ENCODE measurements at regions not wholly inside any gene's neighbourhood (a gene's known extent, or its start where the extent isn't known, plus 50 kb on each side); places are given as distances from the start of the nearest gene placed in this dataset.
A peak's percentile ranks its signal among the peaks of the same experiment; 100 is the strongest.
"Not testable (repeated sequence)": the region's sequence is repeated elsewhere in the genome, so short reads cannot be mapped to it uniquely, and the experiment has no call there.

GRCh38 chr1:187563191-187563590 lies 734.4 kb downstream of the PLA2G4A start:
- no peak for DNase-seq

DNA sequence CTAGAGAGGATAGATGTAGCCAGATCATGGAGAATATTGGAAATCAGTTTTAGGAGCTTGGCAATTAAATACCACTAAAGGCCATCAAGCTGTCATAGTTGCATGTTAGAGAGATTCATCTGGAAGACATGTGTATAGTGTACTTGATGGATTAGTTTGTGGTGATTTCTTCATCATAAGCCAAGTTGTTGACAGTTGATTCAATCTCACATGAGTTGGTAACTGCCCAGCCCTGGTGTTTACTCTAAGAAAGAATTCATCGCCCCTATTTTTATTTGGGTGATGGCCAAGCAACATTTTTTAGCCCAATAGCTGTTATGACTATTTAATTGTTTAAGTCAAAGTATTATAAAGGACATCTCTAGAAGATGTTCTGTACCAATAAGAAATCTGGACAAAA lies 737.6 kb downstream of the PLA2G4A start:
- no peak for DNase-seq

- DNase-seq: no peak
Observed at GRCh38 chr1:187568067-187568466, 739.3 kb downstream of the PLA2G4A start.

DNA sequence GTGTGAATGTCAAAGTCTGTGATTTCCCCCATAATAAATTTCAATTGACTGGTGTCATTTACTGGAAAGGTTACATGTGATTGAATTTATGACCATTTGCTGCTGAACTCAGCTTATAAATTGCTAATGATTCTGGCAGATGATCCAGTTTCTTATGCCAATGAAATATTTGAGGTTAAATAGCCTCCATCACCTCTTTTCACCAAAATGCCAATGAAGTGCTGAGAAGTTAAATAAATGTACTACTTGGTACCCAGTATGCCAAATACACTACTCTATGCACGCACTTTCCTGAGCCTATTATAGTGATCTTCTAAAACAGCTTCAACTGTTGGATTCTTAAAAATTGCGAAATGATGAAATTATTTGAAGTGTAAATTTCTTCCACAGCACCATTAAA lies 741.4 kb downstream of the PLA2G4A start:
- DNase-seq: no peak

GRCh38 chr1:187577610-187578009 lies 748.9 kb downstream of the PLA2G4A start:
- no peak for DNase-seq

DNA sequence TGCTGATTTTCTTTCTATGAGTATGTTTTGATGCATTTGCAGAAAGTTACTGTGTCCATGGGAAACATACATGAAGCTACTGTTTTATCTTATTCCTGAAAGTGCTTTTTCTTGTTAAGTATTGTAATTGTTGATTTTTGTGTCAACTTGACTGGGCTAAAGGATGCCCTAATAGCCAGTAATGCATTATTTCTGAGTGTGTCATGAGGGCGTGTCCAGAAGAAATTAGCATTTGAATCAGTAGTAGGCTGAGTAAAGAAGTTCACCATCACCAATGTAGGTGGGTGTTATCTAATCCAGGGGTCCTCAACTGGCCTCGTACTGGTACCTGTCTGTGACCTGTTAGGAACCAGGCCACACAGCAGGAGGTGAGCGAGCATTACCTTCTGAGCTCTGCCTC lies 760.2 kb downstream of the PLA2G4A start:
- no peak for DNase-seq

DNA sequence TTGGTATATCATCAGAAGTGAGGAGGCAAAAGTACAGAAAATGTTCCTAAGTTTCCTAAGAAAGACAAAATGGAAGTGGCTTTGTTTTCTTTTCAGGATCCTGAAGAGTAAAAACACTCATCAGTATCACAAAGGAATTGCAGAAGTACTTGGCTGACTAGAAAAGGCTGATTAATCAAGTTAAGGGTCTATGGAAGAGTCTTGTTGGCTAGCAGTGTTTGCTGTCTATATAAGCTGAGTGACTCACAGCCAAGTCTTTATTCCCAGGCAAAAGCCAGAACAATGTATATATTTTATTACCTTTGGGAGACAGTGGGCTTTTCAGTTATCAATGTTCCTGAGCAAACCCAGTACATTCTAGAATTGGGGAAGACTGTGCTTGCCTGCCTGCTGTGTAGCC lies 777.0 kb downstream of the PLA2G4A start:
- no peak for DNase-seq

DNA sequence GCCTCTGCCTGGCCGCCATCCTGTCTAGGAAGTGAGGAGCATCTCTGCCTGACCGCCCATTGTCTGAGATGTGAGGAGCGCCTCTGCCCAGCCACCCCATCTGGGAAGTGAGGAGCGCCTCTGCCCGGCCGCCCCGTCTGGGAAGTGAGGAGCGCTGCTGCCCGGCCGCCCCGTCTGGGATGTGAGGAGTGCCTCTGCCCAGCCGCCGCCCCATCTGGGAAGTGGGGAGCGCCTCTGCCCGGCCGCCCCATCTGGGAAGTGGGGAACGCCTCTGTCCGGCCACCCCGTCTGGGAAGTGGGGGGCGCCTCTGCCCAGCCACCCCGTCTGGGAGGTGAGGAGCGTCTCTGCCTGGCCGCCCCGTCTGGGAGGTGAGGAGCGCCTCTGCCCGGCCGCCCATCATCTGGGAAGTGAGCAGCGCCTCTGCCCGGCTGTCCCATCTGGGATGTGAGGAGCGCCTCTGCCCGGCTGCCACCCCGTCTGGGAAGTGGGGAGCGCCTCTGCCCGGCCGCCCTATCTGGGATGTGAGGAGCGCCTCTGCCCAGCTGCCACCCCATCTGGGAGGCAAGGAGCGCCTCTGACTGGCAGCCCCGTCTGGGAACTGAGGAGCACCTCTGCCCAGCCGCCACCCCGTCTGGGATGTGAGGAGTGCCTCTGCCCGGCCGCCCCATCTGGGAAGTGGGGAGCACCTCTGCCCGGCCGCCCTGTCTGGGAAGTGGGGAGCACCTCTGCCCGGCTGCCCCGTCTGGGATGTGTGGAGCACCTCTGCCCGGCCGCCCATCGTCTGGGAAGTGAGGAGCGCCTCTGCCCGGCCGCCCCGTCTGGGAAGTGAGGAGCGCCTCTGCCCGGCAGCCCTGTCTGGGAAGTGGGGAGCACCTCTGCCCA lies 787.3 kb downstream of the PLA2G4A start:
- not testable (repeated sequence) for DNase-seq

DNA sequence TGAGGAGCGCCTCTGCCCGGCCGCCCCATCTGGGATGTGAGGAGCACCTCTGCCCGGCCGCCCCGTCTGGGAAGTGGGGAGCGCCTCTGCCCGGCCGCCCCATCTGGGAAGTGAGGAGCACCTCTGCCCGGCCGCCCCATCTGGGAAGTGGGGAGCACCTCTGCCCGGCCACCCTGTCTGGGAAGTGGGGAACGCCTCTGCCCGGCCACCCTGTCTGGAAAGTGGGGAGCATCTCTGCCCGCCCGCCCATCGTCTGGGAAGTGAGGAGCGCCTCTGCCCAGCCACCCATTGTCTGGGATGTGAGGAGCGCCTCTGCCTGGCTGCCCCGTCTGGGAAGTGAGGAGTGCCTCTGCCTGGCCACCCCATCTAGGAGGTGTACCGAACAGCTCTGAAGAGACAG lies 788.1 kb downstream of the PLA2G4A start:
- DNase-seq: not testable (repeated sequence)

DNA sequence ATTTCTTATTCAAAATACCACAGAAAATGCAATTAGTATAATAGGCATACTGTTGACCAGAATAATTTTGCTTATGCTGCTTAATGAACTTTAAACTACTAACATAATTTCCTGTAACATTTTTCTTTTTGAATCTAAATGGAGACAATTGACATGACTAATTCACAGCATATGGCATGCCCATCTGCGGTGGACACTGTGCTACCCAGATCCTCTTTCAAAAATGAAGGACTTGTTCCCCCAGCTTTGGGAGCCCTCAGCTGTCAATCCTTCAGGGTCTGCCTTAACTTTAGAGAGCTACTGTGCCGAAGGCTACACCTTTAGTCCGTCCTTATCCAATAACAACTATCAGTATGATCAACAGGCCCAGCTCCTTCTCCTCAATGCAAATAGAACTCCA lies 789.0 kb downstream of the PLA2G4A start:
- DNase-seq: no peak

- no peak for DNase-seq
Observed at GRCh38 chr1:187619175-187619574, 790.4 kb downstream of the PLA2G4A start.

DNA sequence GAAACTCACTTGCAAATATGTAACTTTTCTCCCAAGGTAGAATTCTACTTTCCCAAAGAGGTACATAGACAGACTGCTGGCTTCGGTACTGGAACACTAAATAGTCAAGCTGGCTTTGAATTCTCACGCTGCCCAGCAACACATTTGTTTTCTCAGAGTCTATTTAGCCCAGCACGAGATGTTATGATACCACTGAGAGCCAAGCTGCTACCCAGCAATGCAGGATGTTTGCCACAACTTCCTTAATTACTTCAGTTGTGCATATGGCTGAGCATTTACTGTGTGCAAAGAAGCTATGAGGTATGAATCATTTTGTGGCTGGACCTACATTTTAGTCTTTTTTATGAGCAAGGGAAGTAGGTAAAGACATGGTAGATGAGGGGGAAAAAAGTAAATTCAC lies 793.2 kb downstream of the PLA2G4A start:
- DNase-seq: peak; percentile 47

DNA sequence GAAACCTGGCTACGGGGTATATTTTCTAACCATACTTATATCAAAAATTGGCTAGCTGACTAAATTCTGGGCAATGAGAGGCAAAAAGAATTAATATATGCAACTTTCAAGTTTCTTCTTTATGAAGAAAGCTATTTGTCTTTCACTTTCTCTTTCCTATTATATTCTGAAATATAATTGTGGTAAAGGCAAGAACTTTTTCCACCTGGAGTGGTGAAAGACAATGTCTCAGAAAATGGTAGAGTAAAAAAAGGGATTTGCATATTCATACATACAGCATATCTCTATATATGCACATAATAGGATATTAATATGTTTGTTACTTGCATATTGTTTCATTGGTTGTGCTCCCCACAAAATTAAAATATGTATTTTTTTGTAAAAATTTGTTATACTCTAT lies 793.8 kb downstream of the PLA2G4A start:
- DNase-seq: no peak

GRCh38 chr1:187624812-187625545 lies 796.2 kb downstream of the PLA2G4A start:
- no peak for DNase-seq

- no peak for DNase-seq
Observed at GRCh38 chr1:187626056-187626455, 797.3 kb downstream of the PLA2G4A start.

DNA sequence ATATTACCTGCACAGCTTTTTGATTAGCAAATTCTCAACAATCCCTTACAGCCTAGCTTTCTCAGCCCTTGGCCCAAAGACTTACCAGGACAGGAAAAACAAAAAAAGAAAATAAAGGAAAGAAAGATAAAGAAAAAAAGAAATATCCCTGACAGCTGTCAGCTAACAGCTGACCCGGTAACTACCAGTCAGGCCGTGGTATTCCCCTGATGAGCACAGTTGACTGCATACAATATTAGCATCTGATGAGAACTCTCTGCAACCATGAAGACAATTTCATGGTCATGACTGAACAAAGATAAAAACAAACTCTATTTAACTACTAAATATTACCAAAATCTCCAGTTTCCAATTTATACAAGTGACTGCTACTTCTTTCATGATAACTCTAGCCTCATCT lies 798.8 kb downstream of the PLA2G4A start:
- DNase-seq: no peak

DNA sequence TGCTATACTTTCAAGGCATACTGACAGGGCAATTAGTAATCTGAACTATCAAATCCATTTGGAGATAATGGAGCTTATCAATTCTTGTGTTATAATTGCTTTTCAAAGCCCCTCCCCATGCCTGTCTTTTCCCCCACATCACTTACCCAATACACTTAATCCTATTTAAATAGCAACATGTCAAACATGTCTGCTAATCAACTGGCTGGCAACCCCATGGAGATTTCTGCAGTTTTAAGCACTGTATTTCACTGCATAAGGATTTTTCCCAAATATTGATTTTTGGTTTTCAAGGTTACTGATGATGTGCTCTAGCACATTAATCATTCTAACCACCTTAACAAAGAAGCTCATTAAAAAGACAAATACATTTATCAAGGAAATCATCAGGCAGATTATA lies 800.3 kb downstream of the PLA2G4A start:
- DNase-seq: no peak

DNA sequence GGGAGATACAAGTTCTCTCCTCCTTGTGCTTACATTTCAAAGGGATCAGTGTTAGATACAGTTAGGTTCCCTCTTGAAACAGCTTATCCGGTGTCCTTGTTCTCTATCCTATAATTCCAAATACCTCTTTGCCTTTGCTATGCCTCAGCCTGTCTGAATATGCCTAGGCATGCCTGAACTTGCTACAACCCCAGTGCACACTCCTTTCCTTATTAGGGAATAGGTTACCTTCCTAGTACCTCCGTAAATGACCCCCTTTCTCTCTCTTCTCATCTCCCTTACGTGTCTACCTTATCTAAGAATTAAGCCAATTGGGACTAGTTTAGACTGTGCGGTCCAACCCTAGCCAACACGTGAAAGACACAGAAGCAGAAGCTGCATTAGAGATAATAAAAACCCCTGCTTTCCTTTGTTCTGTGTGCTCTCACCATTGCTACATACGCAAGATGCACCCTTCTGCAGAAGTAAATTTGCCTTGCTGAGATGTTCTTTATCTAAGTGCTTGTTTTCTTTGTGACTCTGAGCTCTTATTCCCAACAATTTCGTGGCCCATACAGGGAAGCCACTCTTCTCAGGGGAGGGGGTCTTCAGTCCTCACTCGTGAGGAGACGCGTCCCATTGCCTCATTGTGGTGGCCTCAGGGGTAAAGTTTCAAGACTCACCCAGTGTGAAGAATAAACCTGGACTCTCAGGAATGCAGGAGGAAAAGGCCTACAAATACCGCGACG lies 802.1 kb downstream of the PLA2G4A start:
- DNase-seq: no peak

DNA sequence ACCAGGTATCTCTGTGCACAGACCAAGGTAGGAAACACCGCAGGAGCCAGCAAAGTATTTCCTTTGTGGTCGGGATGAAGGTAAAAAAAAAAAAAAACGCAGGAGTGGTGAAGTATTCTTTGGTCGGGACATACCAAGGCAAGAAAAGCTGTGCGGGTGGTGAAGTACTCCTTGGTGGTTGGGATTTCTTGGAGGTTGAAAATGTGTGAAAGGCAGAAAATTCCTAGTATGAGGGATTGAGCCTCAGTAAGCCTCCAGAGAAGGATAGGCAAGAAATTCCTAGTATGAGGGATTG lies 802.6 kb downstream of the PLA2G4A start:
- no peak for DNase-seq

DNA sequence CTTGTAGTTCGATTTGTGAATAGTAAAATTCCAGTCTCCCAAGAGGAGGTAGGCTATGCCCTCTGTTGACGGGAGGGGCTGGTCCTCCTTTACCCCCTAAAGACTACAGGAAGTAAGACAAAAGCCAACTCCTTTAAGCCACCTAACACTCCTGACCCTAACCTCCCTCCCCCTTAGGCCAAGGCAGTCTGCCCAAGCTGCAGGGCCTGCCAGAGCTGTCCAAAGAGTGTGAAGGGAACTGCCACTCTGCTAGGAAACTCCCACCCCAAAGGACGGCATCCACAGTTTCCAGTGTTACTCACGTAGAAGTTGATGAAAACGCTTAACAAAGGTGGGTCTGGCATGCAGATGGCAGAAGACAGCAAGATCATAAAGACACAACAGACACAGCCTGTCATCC lies 803.2 kb downstream of the PLA2G4A start:
- no peak for DNase-seq

GRCh38 chr1:187634940-187635339 lies 806.2 kb downstream of the PLA2G4A start:
- DNase-seq: no peak

- DNase-seq: no peak
Observed at GRCh38 chr1:187638733-187639434, 810.1 kb downstream of the PLA2G4A start.

DNA sequence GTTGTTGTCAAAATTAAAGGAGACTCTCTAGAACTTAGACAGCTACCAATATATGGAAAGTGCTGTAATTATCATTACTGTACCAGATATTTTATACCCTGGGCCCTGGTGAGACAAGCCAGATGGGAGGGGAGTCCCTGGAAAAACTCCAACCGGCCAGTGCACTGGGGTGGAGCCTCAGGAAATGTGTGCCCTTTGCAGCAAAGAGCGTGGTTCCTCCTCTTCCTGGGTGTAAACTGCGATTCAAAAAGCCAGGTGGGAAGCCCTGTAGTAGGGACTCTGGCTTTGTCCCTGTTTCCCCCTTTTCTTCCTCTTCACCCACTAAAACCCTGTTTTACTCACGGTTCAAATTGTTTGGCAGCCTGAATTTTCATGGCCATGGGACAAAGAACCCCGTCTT lies 812.3 kb downstream of the PLA2G4A start:
- no peak for DNase-seq

All from NCI-H1694 (cell line).